A549 (cell line): ENCODE measurements at regions not wholly inside any gene's neighbourhood (a gene's known extent, or its start where the extent isn't known, plus 50 kb on each side); places are given as distances from the start of the nearest gene placed in this dataset.

Experiments used
- ATAC-seq, 2 experiments: fragments of 200-7000 bp in 1 of 2; fragments of >200 bp in 1 of 2; cut with Nextera tagmentation in 1 of 2; cut with Tn5 transposase in 1 of 2; 3 replicates each; pipeline versions ENCODE4 v1.8.0 to v1.9.1; 2018 to 2020; ENCODE audit warnings: mild to moderate bottlenecking in 1 of 2, moderate library complexity in 1 of 2
- CTCF ChIA-PET: fragments of 300-600 bp; sonication (Branson Sonifier 250); formaldehyde crosslinking; extraction: SDS; loops from one replicate; lab custom pipeline; 2021; ENCODE audit warnings: antibody characterized with exemption, inconsistent platforms; lab: Yijun Ruan, JAX
- POLR2A ChIA-PET: fragments of 350-600 bp; formaldehyde crosslinking; extraction: SDS; loops from one replicate; lab custom pipeline; 2021; ENCODE audit warnings: antibody characterized with exemption, inconsistent platforms; lab: Yijun Ruan, JAX
- DNase-seq, 2 experiments: peaks; one replicate each; pipeline versions ENCODE4 v3.0.0 to v3.0.0-alpha.2; 2011 to 2016; ENCODE audit warnings: low read depth in 1 of 2, low spot score in 1 of 2
- FAIRE-seq: peaks from 2 replicates; lab custom pipeline; 2011; peaks lifted over from hg19 to GRCh38; lab: Jason Lieb, UNC
- H3K27ac ChIP-seq, 2 experiments: fragments of >200 bp; sonication (Bioruptor Twin); formaldehyde crosslinking; 3 replicates each; pipeline ENCODE4 v1.5.1; 2016 to 2017
- H3K4me1 ChIP-seq: fragments of >200 bp; sonication (Bioruptor Twin); formaldehyde crosslinking; 3 replicates; pipeline ENCODE4 v1.6.1; 2016
- H3K4me2 ChIP-seq: fragments of >200 bp; sonication (Bioruptor Twin); formaldehyde crosslinking; 3 replicates; pipeline ENCODE4 v1.6.1; 2016
- H3K4me3 ChIP-seq: fragments of >200 bp; sonication (Bioruptor Twin); formaldehyde crosslinking; 3 replicates; pipeline ENCODE4 v1.5.1; 2016
- H3K9me3 ChIP-seq: fragments of >200 bp; sonication (Bioruptor Twin); formaldehyde crosslinking; 3 replicates; pipeline ENCODE4 v1.6.1; 2016
- CEBPB ChIP-seq, 2 experiments: fragments of >200 bp in 1 of 2; sonication (Bioruptor Twin) in 1 of 2; formaldehyde crosslinking in 1 of 2; IDR thresholded peaks; 2 replicates each; pipeline ENCODE4 v1.6.1; 2012 to 2016
- EP300 ChIP-seq, 2 experiments: fragments of >200 bp; sonication (Bioruptor Twin); formaldehyde crosslinking; IDR thresholded peaks; 2 replicates in 1 of 2; 3 replicates in 1 of 2; pipeline ENCODE4 v1.6.1; 2016 to 2017
- ESRRA ChIP-seq: fragments of 150-350 bp; IDR thresholded peaks from 2 replicates; pipeline ENCODE4 v1.6.1; 2014; ENCODE audit warnings: mild to moderate bottlenecking, low read length, borderline replicate concordance
- FOXS1 ChIP-seq: fragments of 250-450 bp; sonication (Bioruptor Pico); IDR thresholded peaks from 2 replicates; pipeline ENCODE4 v1.5.0; 2020; ENCODE audit warnings: mild to moderate bottlenecking, moderate library complexity
- HDAC2 ChIP-seq: fragments of 200-600 bp; sonication (generic); IDR thresholded peaks from 2 replicates; pipeline ENCODE4 v1.6.1; 2016
- HEYL ChIP-seq: fragments of 250-450 bp; sonication (Bioruptor Pico); IDR thresholded peaks from 2 replicates; pipeline ENCODE4 v1.8.0; 2021; ENCODE audit warnings: mild to moderate bottlenecking, moderate library complexity
- HOXB5 ChIP-seq: fragments of 250-450 bp; sonication (Bioruptor Pico); IDR thresholded peaks from 2 replicates; pipeline ENCODE4 v1.5.0; 2020; ENCODE audit warnings: mild to moderate bottlenecking, moderate library complexity
- KDM1A ChIP-seq: fragments of 200-600 bp; sonication (generic); IDR thresholded peaks from 2 replicates; pipeline ENCODE4 v1.6.1; 2016; ENCODE audit warnings: low read depth, mild to moderate bottlenecking
- MAFK ChIP-seq: fragments of 450-650 bp; IDR thresholded peaks from 2 replicates; pipeline ENCODE4 v1.6.1; 2014; ENCODE audit not compliant: partially characterized antibody
- MAZ ChIP-seq: fragments of 150-350 bp; IDR thresholded peaks from 2 replicates; pipeline ENCODE4 v1.6.1; 2014; ENCODE audit warnings: antibody characterized with exemption, low read depth, low read length, borderline replicate concordance
- NR3C1 ChIP-seq: fragments of >200 bp; sonication (Bioruptor Twin); formaldehyde crosslinking; IDR thresholded peaks from 3 replicates; pipeline ENCODE4 v1.6.1; 2017
- RAD21 ChIP-seq, 2 experiments: fragments of >200 bp in 1 of 2; sonication (Bioruptor Twin) in 1 of 2; formaldehyde crosslinking in 1 of 2; IDR thresholded peaks in 1 of 2; conservative IDR thresholded peaks in 1 of 2; 2 replicates in 1 of 2; 3 replicates in 1 of 2; pipeline ENCODE4 v1.6.1; 2012 to 2018; ENCODE audit warnings: inconsistent platforms in 1 of 2
- RARB ChIP-seq: fragments of 250-450 bp; sonication (Bioruptor Pico); IDR thresholded peaks from 2 replicates; pipeline ENCODE4 v1.8.0; 2021; ENCODE audit warnings: mild to moderate bottlenecking, moderate library complexity
- RCOR1 ChIP-seq: fragments of 150-350 bp; IDR thresholded peaks from 2 replicates; pipeline ENCODE4 v1.6.1; 2014; ENCODE audit warnings: antibody characterized with exemption, low read length, low read depth
- RFX5 ChIP-seq: fragments of 450-650 bp; IDR thresholded peaks from 2 replicates; pipeline ENCODE4 v1.7.1; 2014; ENCODE audit warnings: antibody characterized with exemption, mild to moderate bottlenecking, moderate library complexity
- SREBF2 ChIP-seq: fragments of 450-650 bp; IDR thresholded peaks from 2 replicates; pipeline ENCODE4 v1.6.1; 2014; ENCODE audit warnings: mild to moderate bottlenecking, moderate library complexity
- TFCP2L1 ChIP-seq: fragments of 250-450 bp; sonication (Bioruptor Pico); IDR thresholded peaks from 2 replicates; pipeline ENCODE4 v1.5.0; 2021; ENCODE audit warnings: mild to moderate bottlenecking
- ZC3H11A ChIP-seq: fragments of 450-650 bp; IDR thresholded peaks from 2 replicates; pipeline ENCODE4 v1.6.1; 2014; ENCODE audit warnings: antibody characterized with exemption, mild to moderate bottlenecking
- ZNF302 ChIP-seq: fragments of 250-450 bp; sonication (Bioruptor Pico); IDR thresholded peaks from 2 replicates; pipeline ENCODE4 v1.9.0; 2021; ENCODE audit warnings: inconsistent platforms, mild to moderate bottlenecking, moderate library complexity
- ZSCAN20 ChIP-seq: fragments of 250-450 bp; sonication (Bioruptor Pico); IDR thresholded peaks from 2 replicates; pipeline ENCODE4 v1.8.0; 2022; ENCODE audit warnings: mild to moderate bottlenecking, moderate library complexity
- WGBS: methylation state at CpG from one replicate; pipeline ENCODE4 v1.1.6; 2017; ENCODE audit errors: missing lambda C conversion rate; 5-methylcytosine and 5-hydroxymethylcytosine counted together
- TF ChIP-seq, protein P1 (sequence below): fragments of >200 bp; sonication (Bioruptor Twin); formaldehyde crosslinking; IDR thresholded peaks from 3 replicates; pipeline ENCODE4 v1.5.1; 2016
- TF ChIP-seq, protein P2 (sequence below): fragments of >200 bp; sonication (Bioruptor Twin); formaldehyde crosslinking; IDR thresholded peaks from 2 replicates; pipeline ENCODE4 v1.6.1; 2016
- TF ChIP-seq, protein P3 (sequence below): IDR thresholded peaks from 2 replicates; pipeline ENCODE4 v1.6.1; 2012
- TF ChIP-seq, protein P4 (sequence below): fragments of 250-450 bp; sonication (Bioruptor Pico); IDR thresholded peaks from 2 replicates; pipeline ENCODE4 v1.5.0; 2020; ENCODE audit warnings: low read depth, mild to moderate bottlenecking, moderate library complexity
- TF ChIP-seq, protein P5 (sequence below): IDR thresholded peaks from 2 replicates; pipeline ENCODE4 v1.6.1; 2012; ENCODE audit warnings: low read depth, borderline replicate concordance

DNA sequence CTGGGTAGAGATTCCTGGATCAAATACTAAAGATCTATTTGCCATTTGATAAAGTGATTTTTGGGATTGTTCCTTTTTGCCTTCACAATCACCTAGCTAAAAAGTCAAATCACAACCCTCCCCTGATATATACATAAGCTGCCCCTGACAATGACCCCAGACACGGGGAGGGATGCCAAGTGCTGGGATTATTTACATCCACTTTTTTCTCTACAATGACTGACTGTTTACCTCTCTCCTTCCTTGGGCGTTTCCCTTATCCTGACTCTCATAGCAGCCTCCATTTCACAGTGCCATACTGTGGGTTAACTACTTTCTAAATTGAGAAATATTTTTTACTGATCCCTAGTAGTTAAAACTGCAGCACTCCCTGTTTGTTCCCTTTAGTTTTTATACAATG is 150.8 kb upstream of the TMEM170B start:
- WGBS = 22% methylated on average over 2 of the region's 2 CpGs
- no peak for TF ChIP-seq HOXB5 (CRISPR knock-in tag)
- no peak for TF ChIP-seq ZSCAN20 (CRISPR knock-in tag)
- no peak for TF ChIP-seq SREBF2
- TF ChIP-seq CEBPB (IDR thresholded peaks at IDR 0.05) = no peak
- TF ChIP-seq RCOR1 = no peak
- TF ChIP-seq, protein P1, sequence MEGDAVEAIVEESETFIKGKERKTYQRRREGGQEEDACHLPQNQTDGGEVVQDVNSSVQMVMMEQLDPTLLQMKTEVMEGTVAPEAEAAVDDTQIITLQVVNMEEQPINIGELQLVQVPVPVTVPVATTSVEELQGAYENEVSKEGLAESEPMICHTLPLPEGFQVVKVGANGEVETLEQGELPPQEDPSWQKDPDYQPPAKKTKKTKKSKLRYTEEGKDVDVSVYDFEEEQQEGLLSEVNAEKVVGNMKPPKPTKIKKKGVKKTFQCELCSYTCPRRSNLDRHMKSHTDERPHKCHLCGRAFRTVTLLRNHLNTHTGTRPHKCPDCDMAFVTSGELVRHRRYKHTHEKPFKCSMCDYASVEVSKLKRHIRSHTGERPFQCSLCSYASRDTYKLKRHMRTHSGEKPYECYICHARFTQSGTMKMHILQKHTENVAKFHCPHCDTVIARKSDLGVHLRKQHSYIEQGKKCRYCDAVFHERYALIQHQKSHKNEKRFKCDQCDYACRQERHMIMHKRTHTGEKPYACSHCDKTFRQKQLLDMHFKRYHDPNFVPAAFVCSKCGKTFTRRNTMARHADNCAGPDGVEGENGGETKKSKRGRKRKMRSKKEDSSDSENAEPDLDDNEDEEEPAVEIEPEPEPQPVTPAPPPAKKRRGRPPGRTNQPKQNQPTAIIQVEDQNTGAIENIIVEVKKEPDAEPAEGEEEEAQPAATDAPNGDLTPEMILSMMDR = no peak
- TF ChIP-seq HDAC2 = no peak
- no peak for TF ChIP-seq EP300 (IDR thresholded peaks at IDR 0.05)
- TF ChIP-seq ZNF302 (CRISPR knock-in tag) = no peak
- TF ChIP-seq, protein P2, sequence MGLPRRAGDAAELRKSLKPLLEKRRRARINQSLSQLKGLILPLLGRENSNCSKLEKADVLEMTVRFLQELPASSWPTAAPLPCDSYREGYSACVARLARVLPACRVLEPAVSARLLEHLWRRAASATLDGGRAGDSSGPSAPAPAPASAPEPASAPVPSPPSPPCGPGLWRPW = no peak
- no peak for TF ChIP-seq KDM1A
- TF ChIP-seq MAZ = no peak
- TF ChIP-seq ESRRA = no peak
- FAIRE-seq = no peak
- no peak for DNase-seq
- Histone ChIP-seq H3K9me3 (no peaks in the 10 kb centered on the region), H3K4me2 (no peak overlapping the region), H3K27ac (0 out of 6 replicates have a peak overlapping the region, but pooled peaks of 1 of the 2 experiments have one; percentile 37), H3K4me3 (no peak overlapping the region), H3K4me1 (no peaks in the 10 kb centered on the region)
- POLR2A ChIA-PET = no interaction called here
- ATAC-seq = no peak
- CTCF ChIA-PET = no interaction called here

DNA sequence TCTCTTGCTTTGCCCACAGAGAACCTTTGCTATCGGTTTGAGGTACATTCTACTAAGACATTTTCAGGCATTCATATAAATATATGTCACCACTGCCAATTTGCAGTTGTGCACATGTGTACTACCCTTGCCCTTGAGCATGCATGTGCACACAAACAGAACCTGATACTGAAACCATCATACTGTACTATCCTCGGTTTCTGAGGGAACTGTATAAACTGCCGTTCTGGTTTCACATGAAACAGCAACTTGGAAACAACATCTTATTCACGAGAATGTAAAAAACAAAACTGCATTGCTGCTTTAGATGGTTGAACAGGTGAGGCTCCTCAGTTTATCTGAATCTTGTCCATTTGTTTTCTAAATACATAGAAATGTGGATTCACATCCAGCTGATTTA is 151.2 kb upstream of the TMEM170B start:
- Histone ChIP-seq H3K9me3 (no peaks in the 10 kb centered on the region), H3K27ac (no peak overlapping the region), H3K4me2 (no peak overlapping the region), H3K4me1 (no peaks in the 10 kb centered on the region), H3K4me3 (no peak overlapping the region)
- ChIA-PET CTCF (no interaction called here), POLR2A (no interaction called here)
- DNase-seq (no peak), FAIRE-seq (no peak), ATAC-seq (no peak)
- TF ChIP-seq HEYL (CRISPR knock-in tag) = no peak
- TF ChIP-seq NR3C1 = no peak
- no peak for TF ChIP-seq KDM1A
- TF ChIP-seq, protein P3, sequence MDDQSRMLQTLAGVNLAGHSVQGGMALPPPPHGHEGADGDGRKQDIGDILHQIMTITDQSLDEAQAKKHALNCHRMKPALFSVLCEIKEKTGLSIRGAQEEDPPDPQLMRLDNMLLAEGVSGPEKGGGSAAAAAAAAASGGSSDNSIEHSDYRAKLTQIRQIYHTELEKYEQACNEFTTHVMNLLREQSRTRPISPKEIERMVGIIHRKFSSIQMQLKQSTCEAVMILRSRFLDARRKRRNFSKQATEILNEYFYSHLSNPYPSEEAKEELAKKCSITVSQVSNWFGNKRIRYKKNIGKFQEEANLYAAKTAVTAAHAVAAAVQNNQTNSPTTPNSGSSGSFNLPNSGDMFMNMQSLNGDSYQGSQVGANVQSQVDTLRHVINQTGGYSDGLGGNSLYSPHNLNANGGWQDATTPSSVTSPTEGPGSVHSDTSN = no peak
- no peak for TF ChIP-seq MAFK
- TF ChIP-seq, protein P4, sequence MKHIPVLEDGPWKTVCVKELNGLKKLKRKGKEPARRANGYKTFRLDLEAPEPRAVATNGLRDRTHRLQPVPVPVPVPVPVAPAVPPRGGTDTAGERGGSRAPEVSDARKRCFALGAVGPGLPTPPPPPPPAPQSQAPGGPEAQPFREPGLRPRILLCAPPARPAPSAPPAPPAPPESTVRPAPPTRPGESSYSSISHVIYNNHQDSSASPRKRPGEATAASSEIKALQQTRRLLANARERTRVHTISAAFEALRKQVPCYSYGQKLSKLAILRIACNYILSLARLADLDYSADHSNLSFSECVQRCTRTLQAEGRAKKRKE (CRISPR knock-in tag) = no peak
- TF ChIP-seq ZC3H11A = no peak
- no peak for TF ChIP-seq SREBF2
- TF ChIP-seq EP300 (IDR thresholded peaks at IDR 0.05) = no peak
- no peak for TF ChIP-seq FOXS1 (CRISPR knock-in tag)
- no peak for TF ChIP-seq TFCP2L1 (CRISPR knock-in tag)
- TF ChIP-seq RARB (CRISPR knock-in tag) = no peak
- TF ChIP-seq, protein P5, sequence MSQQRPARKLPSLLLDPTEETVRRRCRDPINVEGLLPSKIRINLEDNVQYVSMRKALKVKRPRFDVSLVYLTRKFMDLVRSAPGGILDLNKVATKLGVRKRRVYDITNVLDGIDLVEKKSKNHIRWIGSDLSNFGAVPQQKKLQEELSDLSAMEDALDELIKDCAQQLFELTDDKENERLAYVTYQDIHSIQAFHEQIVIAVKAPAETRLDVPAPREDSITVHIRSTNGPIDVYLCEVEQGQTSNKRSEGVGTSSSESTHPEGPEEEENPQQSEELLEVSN = no peak
- no peak for TF ChIP-seq RFX5
- no peak for TF ChIP-seq RAD21 (conservative IDR thresholded peaks at IDR 0.05 in 1 of 2, IDR thresholded peaks at IDR 0.05 in 1 of 2)
- no peak for TF ChIP-seq HOXB5 (CRISPR knock-in tag)
- no peak for TF ChIP-seq ZNF302 (CRISPR knock-in tag)
- 82% methylated on average over 4 of the region's 4 CpGs for WGBS
